Neuronal stem cell (in vitro differentiated cells): ENCODE measurements at regions not wholly inside any gene's neighbourhood (a gene's known extent, or its start where the extent isn't known, plus 50 kb on each side); places are given as distances from the start of the nearest gene placed in this dataset.

ENCODE experiments used
- DNase-seq: peaks from one replicate; pipeline ENCODE4 v3.0.0-alpha.2; 2013; ENCODE audit warnings: low spot score
- H2AFZ ChIP-seq: one replicate; pipeline ENCODE4 v1.6.1; 2013; ENCODE audit warnings: mild to moderate bottlenecking, low read length, inconsistent platforms
- H2AK5ac ChIP-seq: 2 replicates; pipeline ENCODE4 v1.6.1; 2013; ENCODE audit warnings: low read depth, mild to moderate bottlenecking, inconsistent platforms, low read length, moderate library complexity, mixed read lengths
- H2BK120ac ChIP-seq: 2 replicates; pipeline ENCODE4 v1.6.1; 2013; ENCODE audit warnings: low read depth, mild to moderate bottlenecking, inconsistent platforms, low read length, moderate library complexity, mixed read lengths
- H2BK12ac ChIP-seq: one replicate; pipeline ENCODE4 v1.6.1; 2013; ENCODE audit warnings: low read length, inconsistent platforms
- H2BK15ac ChIP-seq: 2 replicates; pipeline ENCODE4 v1.6.1; 2013; ENCODE audit warnings: mild to moderate bottlenecking, low read length, inconsistent platforms, mixed read lengths
- H2BK5ac ChIP-seq: one replicate; pipeline ENCODE4 v1.6.1; 2013; ENCODE audit warnings: inconsistent platforms, mild to moderate bottlenecking, low read length, moderate library complexity
- H3K14ac ChIP-seq: one replicate; pipeline ENCODE4 v1.6.1; 2013; ENCODE audit warnings: low read length, inconsistent platforms
- H3K18ac ChIP-seq: 2 replicates; pipeline ENCODE4 v1.6.1; 2013; ENCODE audit warnings: low read length, inconsistent platforms
- H3K23ac ChIP-seq: 2 replicates; pipeline ENCODE4 v1.6.1; 2013; ENCODE audit warnings: low read depth, mild to moderate bottlenecking, mixed read lengths, low read length, inconsistent platforms; ENCODE audit not compliant: poor library complexity
- H3K27ac ChIP-seq: replicated peaks from 3 replicates; pipeline ENCODE4 v1.5.1; 2013; ENCODE audit warnings: low read length, inconsistent platforms
- H3K27me3 ChIP-seq, 3 experiments: 2 replicates each; pipeline ENCODE4 v1.6.1; 2013; ENCODE audit warnings: low read length in 3 of 3, mild to moderate bottlenecking in 2 of 3, inconsistent platforms in 1 of 3, low read depth in 1 of 3, mixed read lengths in 1 of 3, moderate library complexity in 1 of 3; ENCODE audit not compliant: control insufficient read depth in 3 of 3, insufficient read depth in 3 of 3
- H3K36me3 ChIP-seq, 2 donors: replicated peaks in 1 of 2; 2 replicates each; pipeline ENCODE4 v1.6.1; 2013; ENCODE audit warnings: low read length in 2 of 2; ENCODE audit not compliant: control insufficient read depth in 2 of 2, insufficient read depth in 2 of 2
- H3K4ac ChIP-seq: 2 replicates; pipeline ENCODE4 v1.6.1; 2013; ENCODE audit warnings: inconsistent platforms, mild to moderate bottlenecking, low read length, moderate library complexity
- H3K4me1 ChIP-seq, 2 donors: 1 replicate in 1 of 2; 2 replicates in 1 of 2; pipeline ENCODE4 v1.6.1; 2013; ENCODE audit warnings: low read length in 2 of 2, low read depth in 1 of 2; ENCODE audit not compliant: control insufficient read depth in 2 of 2, insufficient read depth in 1 of 2
- H3K4me2 ChIP-seq: one replicate; pipeline ENCODE4 v1.6.1; 2013; ENCODE audit warnings: mild to moderate bottlenecking, low read length, inconsistent platforms; ENCODE audit not compliant: insufficient read depth, poor library complexity, severe bottlenecking
- H3K4me3 ChIP-seq, 2 donors: 2 replicates each; pipeline ENCODE4 v1.5.1; 2013; ENCODE audit warnings: low read length in 2 of 2, mild to moderate bottlenecking in 2 of 2, inconsistent platforms in 1 of 2, moderate library complexity in 1 of 2
- H3K79me1 ChIP-seq: one replicate; pipeline ENCODE4 v1.6.1; 2013; ENCODE audit warnings: low read depth, mild to moderate bottlenecking, inconsistent platforms, low read length, moderate library complexity
- H3K9ac ChIP-seq: one replicate; pipeline ENCODE4 v1.6.1; 2013; ENCODE audit warnings: mild to moderate bottlenecking, low read depth, low read length, inconsistent platforms; ENCODE audit not compliant: poor library complexity
- H3K9me3 ChIP-seq, 2 donors: replicated peaks in 1 of 2; 2 replicates each; pipeline versions ENCODE3 to v1.6.1; 2013; ENCODE audit warnings: low read length in 2 of 2, mild to moderate bottlenecking in 2 of 2, inconsistent platforms in 1 of 2, low read depth in 1 of 2, mixed read lengths in 1 of 2, moderate library complexity in 1 of 2; ENCODE audit not compliant: control insufficient read depth in 2 of 2, insufficient read depth in 1 of 2
- H4K8ac ChIP-seq: one replicate; pipeline ENCODE4 v1.6.1; 2013; ENCODE audit warnings: low read depth, mild to moderate bottlenecking, inconsistent platforms, low read length, moderate library complexity
- H4K91ac ChIP-seq: one replicate; pipeline ENCODE4 v1.6.1; 2013; ENCODE audit warnings: low read length, low read depth, mild to moderate bottlenecking, inconsistent platforms; ENCODE audit not compliant: poor library complexity
- WGBS, 2 donors: extraction: QIAGEN DNeasy Blood & Tissue Kit; methylation state at CpG; one replicate each; pipeline ENCODE4 v1.1.7; 2013; ENCODE audit warnings: missing lambda C conversion rate in 2 of 2, mixed read lengths in 1 of 2; ENCODE audit not compliant: insufficient read length in 2 of 2, insufficient replicate concordance in 1 of 2; ENCODE audit errors: extremely low coverage in 2 of 2; 5-methylcytosine and 5-hydroxymethylcytosine counted together

DNA sequence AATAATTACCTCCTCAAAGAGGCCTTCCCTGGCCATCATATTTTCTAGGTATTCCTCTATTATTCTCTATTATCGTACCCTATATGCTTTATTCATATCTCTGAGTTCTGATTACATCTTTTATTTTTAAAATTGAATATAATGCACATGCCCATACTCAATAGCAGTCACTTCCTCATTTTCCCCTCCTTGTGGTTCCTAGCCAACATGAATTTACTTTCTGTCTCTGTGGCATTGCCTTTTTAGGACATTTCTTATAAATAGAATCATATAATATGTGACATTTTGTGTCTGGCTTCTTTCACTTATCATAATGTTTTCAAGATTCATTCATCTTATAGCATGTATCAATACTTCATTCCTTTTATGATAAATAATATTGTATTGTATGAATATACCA lies 74.4 kb upstream of the TRHDE start:
- Histone ChIP-seq H3K4me3 (no peak overlapping the region), H3K27ac (no peak overlapping the region), H3K27me3 (no peaks in the 10 kb centered on the region), H3K4me2 (no peak overlapping the region), H3K18ac (no peak overlapping the region), H4K91ac (no peak overlapping the region), H2AFZ (no peak overlapping the region), H3K4me1 (no peaks in the 10 kb centered on the region), H2BK5ac (no peak overlapping the region), H3K23ac (no peak overlapping the region), H2BK15ac (no peak overlapping the region), H3K14ac (no peak overlapping the region), H3K4ac (no peak overlapping the region), H3K9ac (no peak overlapping the region), H4K8ac (no peak overlapping the region), H2BK120ac (no peak overlapping the region), H3K36me3 (no peaks in the 10 kb centered on the region), H3K9me3 (peaks cover 3 to 7% of the 10 kb centered on the region in 2 donors), H2BK12ac (no peak overlapping the region), H2AK5ac (no peak overlapping the region), H3K79me1 (no peaks in the 10 kb centered on the region)
- no peak for DNase-seq
- no CpG with 5 or more reads among the region's 1 CpG for WGBS, 2 donors

DNA sequence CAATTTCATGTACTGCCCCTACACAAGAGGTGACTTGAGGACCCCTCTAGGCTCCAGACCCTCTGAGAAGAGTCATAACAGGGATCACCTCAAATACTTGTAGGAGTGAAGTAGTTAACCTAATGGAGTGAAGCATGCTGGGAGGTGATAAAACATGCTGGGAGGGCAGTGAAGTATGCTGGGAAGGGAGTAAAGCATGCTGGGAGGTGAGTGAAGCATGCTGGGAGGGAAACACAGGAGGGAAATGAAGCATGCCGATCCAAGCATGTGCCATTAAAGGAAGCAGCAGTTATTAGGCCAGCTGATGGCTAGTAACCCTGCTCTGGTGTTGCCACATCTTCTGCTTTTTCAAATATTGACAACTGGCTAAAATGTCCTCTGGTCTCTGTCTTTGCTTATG lies 70.7 kb upstream of the TRHDE start:
- Histone ChIP-seq H2BK5ac (no peak overlapping the region), H2BK120ac (no peak overlapping the region), H3K9ac (no peak overlapping the region), H3K4me1 (no peaks in the 10 kb centered on the region), H3K27me3 (no peaks in the 10 kb centered on the region), H3K27ac (no peak overlapping the region), H4K91ac (no peak overlapping the region), H3K18ac (no peak overlapping the region), H3K4me3 (no peak overlapping the region), H4K8ac (no peak overlapping the region), H3K9me3 (peaks cover 3 to 4% of the 10 kb centered on the region in 2 donors), H3K4ac (no peak overlapping the region), H3K14ac (no peak overlapping the region), H2AFZ (peak overlapping the region; percentile 22), H3K4me2 (no peak overlapping the region), H2BK15ac (no peak overlapping the region), H2BK12ac (no peak overlapping the region), H3K23ac (no peak overlapping the region), H3K36me3 (no peaks in the 10 kb centered on the region), H2AK5ac (no peak overlapping the region), H3K79me1 (no peaks in the 10 kb centered on the region)
- no CpG with 5 or more reads among the region's 1 CpG for WGBS, 2 donors
- DNase-seq = no peak

DNA sequence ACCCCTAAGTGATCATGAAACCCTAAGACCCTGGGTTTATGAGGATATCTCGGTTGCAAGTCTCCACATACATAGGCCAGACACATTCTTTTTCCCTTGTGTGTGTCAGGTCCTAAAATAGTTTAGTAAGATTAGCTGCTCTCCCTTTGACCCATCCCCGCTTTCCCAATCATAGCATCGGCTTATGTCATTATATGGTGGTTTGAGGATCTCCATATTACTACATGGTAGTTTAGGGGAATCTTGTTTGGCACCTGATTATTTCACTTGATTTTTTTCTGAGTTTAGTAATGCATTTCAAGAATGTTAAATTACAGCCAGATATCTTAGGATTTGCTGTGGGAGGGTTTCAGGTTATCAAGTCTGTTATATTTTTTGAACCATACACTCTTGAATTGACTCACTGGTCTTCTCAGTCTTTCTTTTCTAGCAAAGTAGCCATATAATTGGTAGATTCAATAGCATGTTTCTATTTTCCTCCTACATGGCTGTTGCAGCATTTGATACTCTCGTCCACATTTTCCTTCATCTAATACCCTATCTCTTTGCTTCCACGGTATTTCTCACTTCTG lies 68.3 kb upstream of the TRHDE start:
- no peak overlapping the region for H2BK5ac ChIP-seq
- H3K4me1 ChIP-seq = peaks cover 7 to 12% of the 10 kb centered on the region in 2 donors
- no peaks in the 10 kb centered on the region for H3K79me1 ChIP-seq
- H2BK120ac ChIP-seq = no peak overlapping the region
- no peak for DNase-seq
- H3K27me3 ChIP-seq = no peaks in the 10 kb centered on the region
- H3K4me2 ChIP-seq = no peak overlapping the region
- H2AFZ ChIP-seq = no peak overlapping the region
- H3K14ac ChIP-seq = no peak overlapping the region
- no peak overlapping the region for H2AK5ac ChIP-seq
- no peak overlapping the region for H3K4me3 ChIP-seq
- H3K4ac ChIP-seq = no peak overlapping the region
- WGBS, 2 donors = no CpG with 5 or more reads among the region's 5 CpGs
- no peak overlapping the region for H4K8ac ChIP-seq
- no peak overlapping the region for H3K23ac ChIP-seq
- no peak overlapping the region for H3K9ac ChIP-seq
- H3K9me3 ChIP-seq = peaks cover 3 to 4% of the 10 kb centered on the region in 2 donors
- no peak overlapping the region for H2BK12ac ChIP-seq
- H3K18ac ChIP-seq = no peak overlapping the region
- no peaks in the 10 kb centered on the region for H3K36me3 ChIP-seq
- no peak overlapping the region for H3K27ac ChIP-seq
- H4K91ac ChIP-seq = no peak overlapping the region
- H2BK15ac ChIP-seq = no peak overlapping the region

GRCh38 chr12:72207079-72207478 lies 65.1 kb upstream of the TRHDE start:
- Histone ChIP-seq H4K8ac (no peak overlapping the region), H3K4me1 (peaks cover 7 to 12% of the 10 kb centered on the region in 2 donors), H2BK15ac (no peak overlapping the region), H2BK120ac (no peak overlapping the region), H3K9ac (no peak overlapping the region), H3K18ac (no peak overlapping the region), H3K4me3 (no peak overlapping the region), H2BK5ac (no peak overlapping the region), H2AFZ (no peak overlapping the region), H3K79me1 (no peaks in the 10 kb centered on the region), H4K91ac (no peak overlapping the region), H3K23ac (no peak overlapping the region), H3K36me3 (no peaks in the 10 kb centered on the region), H3K9me3 (no peaks in the 10 kb centered on the region), H3K27me3 (no peaks in the 10 kb centered on the region), H2BK12ac (no peak overlapping the region), H2AK5ac (no peak overlapping the region), H3K27ac (no peak overlapping the region), H3K14ac (no peak overlapping the region), H3K4ac (no peak overlapping the region), H3K4me2 (no peak overlapping the region)
- peak; percentile 15 for DNase-seq
